A549 (cell line): ENCODE measurements at regions not wholly inside any gene's neighbourhood (a gene's known extent, or its start where the extent isn't known, plus 50 kb on each side); places are given as distances from the start of the nearest gene placed in this dataset.

ENCODE experiments used
- ATAC-seq, 2 experiments: fragments of 200-7000 bp in 1 of 2; fragments of >200 bp in 1 of 2; cut with Nextera tagmentation in 1 of 2; cut with Tn5 transposase in 1 of 2; 3 replicates each; pipeline versions ENCODE4 v1.8.0 to v1.9.1; 2018 to 2020; ENCODE audit warnings: mild to moderate bottlenecking in 1 of 2, moderate library complexity in 1 of 2
- CTCF ChIA-PET: fragments of 300-600 bp; sonication (Branson Sonifier 250); formaldehyde crosslinking; extraction: SDS; loops from one replicate; lab custom pipeline; 2021; ENCODE audit warnings: antibody characterized with exemption, inconsistent platforms; lab: Yijun Ruan, JAX
- POLR2A ChIA-PET: fragments of 350-600 bp; formaldehyde crosslinking; extraction: SDS; loops from one replicate; lab custom pipeline; 2021; ENCODE audit warnings: antibody characterized with exemption, inconsistent platforms; lab: Yijun Ruan, JAX
- DNase-seq, 2 experiments: peaks; one replicate each; pipeline versions ENCODE4 v3.0.0 to v3.0.0-alpha.2; 2011 to 2016; ENCODE audit warnings: low read depth in 1 of 2, low spot score in 1 of 2
- FAIRE-seq: peaks from 2 replicates; lab custom pipeline; 2011; peaks lifted over from hg19 to GRCh38; lab: Jason Lieb, UNC
- H3K27ac ChIP-seq, 2 experiments: fragments of >200 bp; sonication (Bioruptor Twin); formaldehyde crosslinking; 3 replicates each; pipeline ENCODE4 v1.5.1; 2016 to 2017
- H3K4me1 ChIP-seq: fragments of >200 bp; sonication (Bioruptor Twin); formaldehyde crosslinking; 3 replicates; pipeline ENCODE4 v1.6.1; 2016
- H3K4me2 ChIP-seq: fragments of >200 bp; sonication (Bioruptor Twin); formaldehyde crosslinking; 3 replicates; pipeline ENCODE4 v1.6.1; 2016
- H3K4me3 ChIP-seq: fragments of >200 bp; sonication (Bioruptor Twin); formaldehyde crosslinking; 3 replicates; pipeline ENCODE4 v1.5.1; 2016
- H3K9me3 ChIP-seq: fragments of >200 bp; sonication (Bioruptor Twin); formaldehyde crosslinking; 3 replicates; pipeline ENCODE4 v1.6.1; 2016
- CBX8 ChIP-seq: fragments of 200-600 bp; sonication (generic); IDR thresholded peaks from 2 replicates; pipeline ENCODE4 v1.6.1; 2016
- CEBPB ChIP-seq, 2 experiments: fragments of >200 bp in 1 of 2; sonication (Bioruptor Twin) in 1 of 2; formaldehyde crosslinking in 1 of 2; IDR thresholded peaks; 2 replicates each; pipeline ENCODE4 v1.6.1; 2012 to 2016
- CHD4 ChIP-seq: fragments of 200-600 bp; sonication (generic); IDR thresholded peaks from 2 replicates; pipeline ENCODE4 v1.6.1; 2016; ENCODE audit warnings: antibody characterized with exemption, mild to moderate bottlenecking, borderline replicate concordance
- CTCF ChIP-seq: fragments of >200 bp; sonication (Bioruptor Twin); formaldehyde crosslinking; IDR thresholded peaks from 3 replicates; pipeline ENCODE4 v1.5.1; 2016
- EHF ChIP-seq: fragments of 250-450 bp; sonication (Bioruptor Pico); IDR thresholded peaks from 2 replicates; pipeline ENCODE4 v1.5.0; 2020; ENCODE audit warnings: mild to moderate bottlenecking
- EHMT2 ChIP-seq: fragments of 200-600 bp; sonication (generic); IDR thresholded peaks from 2 replicates; pipeline ENCODE4 v1.6.1; 2016; ENCODE audit warnings: antibody characterized with exemption, low read depth, mild to moderate bottlenecking, moderate library complexity
- FOXS1 ChIP-seq: fragments of 250-450 bp; sonication (Bioruptor Pico); IDR thresholded peaks from 2 replicates; pipeline ENCODE4 v1.5.0; 2020; ENCODE audit warnings: mild to moderate bottlenecking, moderate library complexity
- GATA3 ChIP-seq: IDR thresholded peaks from 2 replicates; pipeline ENCODE4 v1.6.1; 2012; ENCODE audit warnings: borderline replicate concordance
- HDAC2 ChIP-seq: fragments of 200-600 bp; sonication (generic); IDR thresholded peaks from 2 replicates; pipeline ENCODE4 v1.6.1; 2016
- HOXB13 ChIP-seq: fragments of 250-450 bp; sonication (Bioruptor Pico); IDR thresholded peaks from 2 replicates; pipeline ENCODE4 v1.5.0; 2020; ENCODE audit warnings: low read depth, mild to moderate bottlenecking, moderate library complexity
- HOXB5 ChIP-seq: fragments of 250-450 bp; sonication (Bioruptor Pico); IDR thresholded peaks from 2 replicates; pipeline ENCODE4 v1.5.0; 2020; ENCODE audit warnings: mild to moderate bottlenecking, moderate library complexity
- JUN ChIP-seq, 2 experiments: fragments of >200 bp; sonication (Bioruptor Twin); formaldehyde crosslinking; IDR thresholded peaks; 2 replicates in 1 of 2; 3 replicates in 1 of 2; pipeline ENCODE4 v1.6.1; 2016 to 2017
- KDM1A ChIP-seq: fragments of 200-600 bp; sonication (generic); IDR thresholded peaks from 2 replicates; pipeline ENCODE4 v1.6.1; 2016; ENCODE audit warnings: low read depth, mild to moderate bottlenecking
- MAFK ChIP-seq: fragments of 450-650 bp; IDR thresholded peaks from 2 replicates; pipeline ENCODE4 v1.6.1; 2014; ENCODE audit not compliant: partially characterized antibody
- MAZ ChIP-seq: fragments of 150-350 bp; IDR thresholded peaks from 2 replicates; pipeline ENCODE4 v1.6.1; 2014; ENCODE audit warnings: antibody characterized with exemption, low read depth, low read length, borderline replicate concordance
- MYC ChIP-seq: IDR thresholded peaks from 2 replicates; pipeline ENCODE4 v1.6.1; 2012; ENCODE audit warnings: mild to moderate bottlenecking, inconsistent platforms, low read length, improper control_type of control experiment, borderline replicate concordance
- PBX3 ChIP-seq: IDR thresholded peaks from 2 replicates; pipeline ENCODE4 v1.6.1; 2012
- SMC3 ChIP-seq: fragments of >200 bp; sonication (Bioruptor Twin); formaldehyde crosslinking; IDR thresholded peaks from 3 replicates; pipeline ENCODE4 v1.6.1; 2018; ENCODE audit warnings: inconsistent platforms
- TFCP2L1 ChIP-seq: fragments of 250-450 bp; sonication (Bioruptor Pico); IDR thresholded peaks from 2 replicates; pipeline ENCODE4 v1.5.0; 2021; ENCODE audit warnings: mild to moderate bottlenecking
- TP53 ChIP-seq: fragments of 250-450 bp; sonication (Bioruptor Pico); IDR thresholded peaks from 2 replicates; pipeline ENCODE4 v1.5.0; 2021; ENCODE audit warnings: mild to moderate bottlenecking, moderate library complexity
- ZFP36 ChIP-seq: fragments of 450-650 bp; IDR thresholded peaks from 2 replicates; pipeline ENCODE4 v1.6.1; 2014; ENCODE audit warnings: borderline replicate concordance; ENCODE audit not compliant: partially characterized antibody
- ZSCAN20 ChIP-seq: fragments of 250-450 bp; sonication (Bioruptor Pico); IDR thresholded peaks from 2 replicates; pipeline ENCODE4 v1.8.0; 2022; ENCODE audit warnings: mild to moderate bottlenecking, moderate library complexity
- WGBS: methylation state at CpG from one replicate; pipeline ENCODE4 v1.1.6; 2017; ENCODE audit errors: missing lambda C conversion rate; 5-methylcytosine and 5-hydroxymethylcytosine counted together

- TF ChIP-seq CTCF (no peak), GATA3 (no peak), MAZ (no peak), FOXS1 (no peak), KDM1A (no peak)
Observed at GRCh38 chr1:165988275-165988674, 160.9 kb downstream of the UCK2 start (continued).

- ChIA-PET POLR2A (no interaction called here), CTCF (no interaction called here)
- TF ChIP-seq EHF (CRISPR knock-in tag) = no peak
- no peak for TF ChIP-seq HOXB13 (CRISPR knock-in tag)
- TF ChIP-seq TFCP2L1 (CRISPR knock-in tag) = no peak
- no peak for TF ChIP-seq EHMT2
- TF ChIP-seq HOXB5 (CRISPR knock-in tag) = no peak
- TF ChIP-seq CEBPB (IDR thresholded peaks at IDR 0.05) = no peak
- no peak for TF ChIP-seq ZFP36
- TF ChIP-seq CHD4 = no peak
- no peak for TF ChIP-seq JUN (IDR thresholded peaks at IDR 0.05)
- no peak for TF ChIP-seq TP53 (CRISPR knock-in tag)
- TF ChIP-seq HDAC2 = no peak
- no peak for TF ChIP-seq GATA3
- no peak for TF ChIP-seq PBX3
- no peak for TF ChIP-seq MYC
- no peak for FAIRE-seq
- no peak for ATAC-seq
- no peaks in the 10 kb centered on the region for H3K4me1 ChIP-seq
- H3K27ac ChIP-seq = no peak overlapping the region
- H3K9me3 ChIP-seq = no peaks in the 10 kb centered on the region
- WGBS = 6% methylated on average over 2 of the region's 2 CpGs
- H3K4me2 ChIP-seq = no peak overlapping the region
- no peak for DNase-seq
- no peak overlapping the region for H3K4me3 ChIP-seq
Observed at GRCh38 chr1:165988817-165989216, 161.4 kb downstream of the UCK2 start.

GRCh38 chr1:165992533-165992932 is 165.1 kb downstream of the UCK2 start:
- ChIA-PET POLR2A (no interaction called here), CTCF (no interaction called here)
- WGBS = 34% methylated on average over 3 of the region's 3 CpGs
- TF ChIP-seq CEBPB (IDR thresholded peaks at IDR 0.05) (no peak), CTCF (no peak), SMC3 (no peak), CBX8 (no peak), ZSCAN20 (CRISPR knock-in tag) (no peak), JUN (IDR thresholded peaks at IDR 0.05) (no peak), KDM1A (no peak), MAFK (no peak)
- H3K4me2 ChIP-seq = no peak overlapping the region
- H3K4me3 ChIP-seq = no peak overlapping the region
- no peak for FAIRE-seq
- no peak for DNase-seq
- H3K27ac ChIP-seq = no peak overlapping the region
- no peak for ATAC-seq
- no peaks in the 10 kb centered on the region for H3K9me3 ChIP-seq
- H3K4me1 ChIP-seq = no peaks in the 10 kb centered on the region
